HG02759 (cell line): ENCODE measurements at regions not wholly inside any gene's neighbourhood (a gene's known extent, or its start where the extent isn't known, plus 50 kb on each side); places are given as distances from the start of the nearest gene placed in this dataset.

Experiments
- ATAC-seq: cut with Tn5 transposase; IDR thresholded peaks from one replicate; pipeline ENCODE4 v1.9.1; 2021; ENCODE audit warnings: mild to moderate bottlenecking, moderate library complexity; ENCODE audit not compliant: unreplicated experiment

DNA sequence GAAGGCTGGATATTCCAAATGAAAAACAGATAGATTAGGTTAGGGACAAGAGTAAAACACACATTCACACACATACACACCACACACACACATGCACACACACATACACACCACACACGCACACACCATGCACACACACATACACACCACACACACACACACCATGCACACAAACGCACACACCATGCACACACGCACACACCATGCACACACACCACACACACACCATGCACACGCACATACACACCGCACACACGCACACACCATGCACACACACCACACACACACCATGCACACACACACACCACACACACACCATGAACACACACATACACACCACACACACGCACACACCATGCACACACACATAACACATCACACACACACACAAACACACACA lies 203.7 kb upstream of the ZFHX3 start:
- no peak for ATAC-seq

DNA sequence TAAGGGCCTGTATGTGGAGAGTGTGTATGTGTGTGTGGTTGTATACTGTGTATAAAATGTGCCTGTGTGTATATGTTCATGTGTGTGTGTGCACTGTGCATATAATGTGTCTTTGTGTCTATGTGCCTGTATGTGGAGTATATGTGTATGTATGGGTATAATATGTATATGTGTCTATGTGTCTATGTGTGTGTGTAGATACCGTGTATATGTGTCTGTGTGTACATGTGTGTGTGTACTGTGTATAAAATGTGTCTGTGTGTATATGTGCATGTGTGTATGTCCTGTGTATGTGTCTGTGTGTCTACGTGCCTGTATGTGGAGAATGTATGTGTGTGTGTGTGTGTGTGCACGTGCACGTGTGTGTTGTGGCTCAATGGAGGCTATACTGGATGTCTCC lies 200.4 kb upstream of the ZFHX3 start:
- ATAC-seq = no peak

DNA sequence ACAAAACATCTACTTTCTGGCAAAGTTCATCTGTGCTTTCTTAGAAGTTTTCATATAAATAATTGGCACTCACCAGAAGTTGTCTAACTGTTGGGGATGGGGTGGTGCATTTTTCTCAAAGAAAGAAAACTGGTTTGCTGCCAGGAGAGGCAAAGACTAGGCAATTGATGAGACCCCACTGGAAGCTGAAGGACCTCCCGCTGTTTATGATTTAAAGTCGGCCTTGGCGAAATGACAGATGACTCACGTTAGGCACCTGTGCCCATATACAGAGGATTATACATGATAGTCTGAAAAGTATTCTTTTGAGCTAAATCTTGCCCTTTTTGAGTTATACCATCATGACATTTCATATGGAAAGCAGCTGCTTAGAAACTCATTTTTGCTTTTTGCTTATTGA lies 193.0 kb upstream of the ZFHX3 start:
- no peak for ATAC-seq

DNA sequence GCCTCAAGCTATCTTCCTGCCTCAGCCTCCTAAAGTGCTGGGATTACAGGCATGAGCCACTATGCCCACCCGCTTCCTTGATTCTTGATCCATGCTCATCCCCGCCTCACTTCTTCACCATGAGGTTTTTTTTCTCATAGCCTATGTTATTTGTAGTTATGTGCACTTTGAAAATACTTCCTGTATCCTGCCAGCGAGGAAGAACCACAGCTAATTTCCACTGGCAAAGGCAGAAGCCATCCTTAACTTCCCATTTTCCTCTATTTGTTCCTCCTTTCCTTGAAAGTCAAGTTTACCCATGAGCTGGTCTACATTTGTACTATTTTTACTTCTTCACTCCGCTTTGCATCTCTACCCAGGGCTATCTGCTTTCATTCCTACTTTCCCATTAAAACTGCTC lies 189.7 kb upstream of the ZFHX3 start:
- no peak for ATAC-seq

DNA sequence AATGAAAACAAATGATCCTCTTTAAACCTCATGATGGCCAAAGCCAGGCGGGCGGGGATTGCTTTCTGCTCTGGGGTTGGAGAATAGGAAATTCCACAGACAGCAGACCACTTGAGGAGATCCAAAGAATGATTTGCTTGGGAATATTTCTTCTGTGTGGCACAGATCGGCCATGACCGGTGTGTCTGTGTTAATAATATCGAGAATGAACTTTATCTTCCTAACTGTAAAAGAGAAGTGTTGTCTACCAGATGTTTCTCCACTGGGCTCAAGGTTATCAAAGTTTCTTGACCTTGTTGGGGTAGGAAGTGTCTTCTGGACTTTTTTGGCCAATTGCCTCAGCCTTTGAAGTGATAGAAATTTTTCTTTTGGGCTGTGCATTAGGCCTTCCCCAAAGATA lies 186.6 kb upstream of the ZFHX3 start:
- no peak for ATAC-seq

DNA sequence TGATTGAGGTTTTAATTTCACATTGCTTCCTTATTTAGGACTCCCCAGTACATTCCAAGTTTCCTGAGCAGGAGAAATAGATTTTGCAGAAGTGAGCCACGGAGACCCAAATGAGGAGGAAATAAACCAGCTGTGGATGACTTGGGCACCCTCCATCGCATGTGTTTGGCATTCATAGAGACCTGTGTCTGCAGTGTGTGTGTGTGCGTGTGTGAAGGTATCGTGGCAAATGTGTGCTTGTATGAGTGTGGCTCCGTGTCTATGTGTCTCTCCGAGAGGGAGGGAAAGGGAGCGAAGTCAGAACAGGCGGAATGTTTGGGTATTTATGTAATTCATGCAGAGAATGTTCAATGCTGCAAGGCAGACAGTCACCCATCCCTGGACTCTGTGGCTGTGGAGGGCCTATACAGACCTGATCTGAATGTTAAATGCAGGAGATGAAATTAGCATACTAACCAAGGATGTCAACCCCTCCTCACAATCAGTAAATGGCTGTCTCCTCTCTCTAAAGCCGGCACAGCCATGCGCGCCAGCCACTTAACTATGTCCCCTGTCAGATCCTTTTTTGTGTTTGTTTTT lies 186.0 kb upstream of the ZFHX3 start:
- no peak for ATAC-seq

DNA sequence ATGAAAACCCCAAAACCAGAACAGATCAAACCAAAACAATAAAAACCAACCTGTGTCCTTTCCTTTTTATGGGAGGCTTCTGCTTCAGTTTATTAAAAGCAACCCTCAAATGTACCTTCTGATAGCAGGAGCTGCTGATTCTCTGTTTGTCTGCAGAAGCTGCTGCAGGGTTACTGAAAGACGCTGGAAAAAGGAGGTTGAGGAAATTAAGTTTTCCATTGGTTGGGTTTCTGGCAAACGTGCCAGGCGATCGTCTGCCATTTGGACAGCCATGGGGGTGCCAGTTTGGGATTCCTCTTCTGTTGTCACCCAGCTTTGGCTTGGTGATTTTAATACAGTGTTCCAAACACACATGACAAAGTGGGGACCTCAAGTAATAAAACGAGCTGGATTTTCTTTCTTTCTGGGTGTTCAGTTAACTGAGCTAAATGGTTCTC lies 185.4 kb upstream of the ZFHX3 start:
- no peak for ATAC-seq

GRCh38 chr16:73232555-73233328 lies 184.8 kb upstream of the ZFHX3 start:
- ATAC-seq = no peak

GRCh38 chr16:73231944-73232554 lies 184.1 kb upstream of the ZFHX3 start:
- ATAC-seq = no peak

- no peak for ATAC-seq
Observed at GRCh38 chr16:73231379-73231778, 183.5 kb upstream of the ZFHX3 start.

DNA sequence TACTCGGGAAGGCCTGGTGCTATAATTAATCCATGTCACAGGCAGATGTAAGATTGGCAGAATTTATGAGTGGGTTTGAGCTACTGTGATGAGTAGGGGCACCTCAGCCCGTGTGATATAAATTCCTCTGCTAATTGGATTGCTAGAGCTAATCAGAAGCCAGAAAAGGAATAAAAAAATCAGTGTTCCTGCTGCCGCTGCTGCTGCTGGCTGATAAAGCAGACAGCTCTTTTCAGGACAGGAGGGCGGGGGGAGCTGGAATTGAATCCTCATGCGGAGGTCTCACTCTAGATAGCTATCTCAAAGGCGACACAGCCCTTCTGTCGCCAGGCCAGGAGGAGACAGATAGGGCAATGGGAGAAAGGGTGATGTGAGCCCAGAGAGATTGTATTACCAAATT lies 182.7 kb upstream of the ZFHX3 start:
- ATAC-seq = no peak

GRCh38 chr16:73228649-73229048 lies 180.7 kb upstream of the ZFHX3 start:
- no peak for ATAC-seq

DNA sequence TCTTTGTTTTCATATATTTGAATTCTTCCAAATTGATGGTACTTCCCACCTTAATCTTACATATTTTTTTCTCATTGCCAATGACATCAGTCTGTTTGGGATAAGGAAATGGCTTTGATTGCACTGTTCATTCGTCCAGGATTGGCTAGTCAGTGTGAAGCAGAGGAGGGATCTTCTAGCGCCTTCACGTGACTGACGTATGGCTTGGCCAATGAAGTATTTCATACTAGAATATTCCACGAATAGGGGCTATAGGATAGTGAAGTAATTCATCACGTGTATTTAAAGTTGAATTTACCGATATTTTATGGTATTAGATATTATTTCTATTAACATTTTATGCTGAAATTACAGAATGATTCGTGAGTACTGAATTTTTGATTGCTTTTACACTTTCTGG lies 178.7 kb upstream of the ZFHX3 start:
- ATAC-seq = no peak

GRCh38 chr16:73225983-73226382 lies 178.1 kb upstream of the ZFHX3 start:
- no peak for ATAC-seq

GRCh38 chr16:73220836-73221235 lies 172.9 kb upstream of the ZFHX3 start:
- no peak for ATAC-seq

DNA sequence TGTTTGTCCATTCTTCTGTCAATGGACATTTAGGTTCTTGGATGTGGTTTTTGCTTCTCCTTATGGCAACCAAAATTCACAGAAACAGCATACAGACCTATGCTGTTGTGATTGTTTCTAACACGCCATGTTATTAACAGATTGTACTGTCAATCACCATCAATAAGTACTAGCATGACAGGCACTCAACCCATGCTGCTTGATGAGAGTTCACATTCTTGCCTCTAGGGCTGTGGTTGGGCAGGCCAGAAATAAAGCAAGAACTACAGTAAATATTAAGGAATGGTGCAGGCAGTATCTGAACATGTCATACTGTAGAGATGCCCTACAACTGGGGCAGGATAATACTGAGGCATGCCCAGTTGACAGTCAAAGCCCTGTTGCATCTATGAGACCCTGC lies 171.2 kb upstream of the ZFHX3 start:
- no peak for ATAC-seq

GRCh38 chr16:73217654-73218053 lies 169.7 kb upstream of the ZFHX3 start:
- ATAC-seq = no peak

DNA sequence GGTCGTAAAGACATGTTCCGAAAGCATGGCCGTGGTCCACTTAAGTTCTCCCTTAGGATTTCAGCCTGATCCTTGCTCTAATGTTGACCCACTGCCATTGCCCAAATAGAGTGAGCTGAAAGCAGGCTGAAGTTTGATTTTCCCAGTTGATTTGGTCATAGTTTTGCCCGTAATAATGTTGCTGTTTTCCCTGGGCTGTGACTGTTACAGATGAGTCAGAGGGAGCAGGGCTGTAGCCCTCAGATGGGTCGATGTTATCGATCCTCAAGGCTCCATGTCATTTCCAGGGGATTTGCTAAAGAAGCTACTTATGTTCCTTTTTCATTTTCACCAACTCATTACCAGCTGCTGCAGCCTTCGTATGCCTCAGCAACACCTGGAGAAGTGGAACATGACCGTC lies 169.0 kb upstream of the ZFHX3 start:
- ATAC-seq = no peak

- no peak for ATAC-seq
Observed at GRCh38 chr16:73215678-73216377, 167.9 kb upstream of the ZFHX3 start.

DNA sequence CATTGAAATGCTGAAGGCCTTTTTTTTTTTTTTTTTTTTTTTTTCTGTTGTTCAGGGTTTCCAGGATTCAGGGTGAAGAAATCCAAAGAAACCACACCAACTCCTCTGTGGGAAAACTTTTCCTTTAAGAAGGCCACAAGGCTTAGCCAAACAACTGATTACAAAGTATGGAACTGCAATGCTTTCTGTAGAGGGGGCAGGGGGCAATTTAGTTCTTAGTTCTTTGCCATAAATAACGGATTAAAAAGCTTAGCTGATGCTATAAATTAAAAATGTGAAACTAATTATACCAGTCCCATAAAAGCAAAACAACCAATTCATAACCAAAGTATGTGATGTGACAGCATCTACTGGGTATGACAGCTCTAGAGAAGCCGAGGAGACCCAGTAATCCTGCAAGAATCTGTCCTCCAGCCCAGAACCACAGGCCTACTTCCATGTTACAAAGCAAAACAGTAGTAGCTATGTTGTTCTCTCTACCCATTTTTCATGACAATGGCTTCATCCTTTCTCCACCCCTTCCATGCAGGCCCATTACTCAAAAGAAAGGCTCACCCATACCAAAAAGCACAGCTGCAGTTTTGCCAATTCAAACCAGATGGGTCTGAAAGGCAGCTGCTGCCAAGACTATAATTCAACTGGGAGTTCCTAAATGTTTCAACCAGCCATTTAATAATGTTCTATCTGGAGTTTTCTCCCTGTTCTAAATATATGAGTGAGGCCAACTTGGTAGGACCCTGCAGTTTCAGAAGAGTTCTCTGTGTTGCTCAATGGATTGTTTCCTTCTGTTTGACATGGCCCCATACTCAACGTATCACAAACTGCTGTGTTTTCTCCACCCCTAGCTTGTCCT lies 167.1 kb upstream of the ZFHX3 start:
- ATAC-seq = no peak
